Endothelial cell (in vitro differentiated cells): ENCODE measurements at regions not wholly inside any gene's neighbourhood (a gene's known extent, or its start where the extent isn't known, plus 50 kb on each side); places are given as distances from the start of the nearest gene placed in this dataset.

Experiments used
- DNase-seq: peaks from one replicate; pipeline ENCODE4 v3.0.0; 2021; ENCODE audit warnings: low spot score
- H3K27ac Mint-ChIP-seq: one replicate; pipeline ENCODE4 v1.8.0; 2021; ENCODE audit warnings: mixed read lengths, inconsistent platforms; ENCODE audit not compliant: unreplicated experiment
- H3K27me3 Mint-ChIP-seq: one replicate; pipeline ENCODE4 v1.8.0; 2021; ENCODE audit warnings: mild to moderate bottlenecking, moderate library complexity, mixed read lengths, inconsistent platforms; ENCODE audit not compliant: unreplicated experiment
- H3K36me3 Mint-ChIP-seq: one replicate; pipeline ENCODE4 v1.8.0; 2021; ENCODE audit warnings: mild to moderate bottlenecking, low read depth, mixed read lengths, inconsistent platforms; ENCODE audit not compliant: unreplicated experiment
- H3K4me1 Mint-ChIP-seq: one replicate; pipeline ENCODE4 v1.8.0; 2021; ENCODE audit warnings: mild to moderate bottlenecking, mixed read lengths, inconsistent platforms; ENCODE audit not compliant: unreplicated experiment
- H3K4me3 Mint-ChIP-seq: one replicate; pipeline ENCODE4 v1.8.0; 2021; ENCODE audit warnings: mild to moderate bottlenecking, mixed read lengths, inconsistent platforms; ENCODE audit not compliant: unreplicated experiment
- H3K9me3 Mint-ChIP-seq: one replicate; pipeline ENCODE4 v1.8.0; 2021; ENCODE audit warnings: mixed read lengths, inconsistent platforms; ENCODE audit not compliant: unreplicated experiment
- CTCF ChIP-seq: fragments of 200-600 bp; sonication (generic); IDR thresholded peaks from one replicate; pipeline ENCODE4 v1.5.0; 2021; ENCODE audit warnings: antibody characterized with exemption; ENCODE audit not compliant: unreplicated experiment

GRCh38 chr6:103000688-103001087, 1607.2 kb downstream of the GRIK2 start:
- H3K4me1 Mint-ChIP-seq: peaks cover 4% of the 10 kb centered on the region
- H3K9me3 Mint-ChIP-seq: no peaks in the 10 kb centered on the region
- H3K36me3 Mint-ChIP-seq: no peaks in the 10 kb centered on the region
- DNase-seq: no peak
- H3K27me3 Mint-ChIP-seq: no peaks in the 10 kb centered on the region
- no peak overlapping the region for H3K27ac Mint-ChIP-seq
- no peak overlapping the region for H3K4me3 Mint-ChIP-seq
- TF ChIP-seq CTCF: no peak

- Mint-ChIP-seq H3K27me3 (no peaks in the 10 kb centered on the region), H3K9me3 (no peaks in the 10 kb centered on the region), H3K4me1 (peaks cover 2% of the 10 kb centered on the region), H3K27ac (no peak overlapping the region), H3K36me3 (no peaks in the 10 kb centered on the region), H3K4me3 (no peak overlapping the region)
- DNase-seq: no peak
- no peak for TF ChIP-seq CTCF
Measured at GRCh38 chr6:102995491-102995890, 1602.0 kb downstream of the GRIK2 start.

- no peak overlapping the region for H3K27ac Mint-ChIP-seq
- H3K9me3 Mint-ChIP-seq: no peaks in the 10 kb centered on the region
- no peaks in the 10 kb centered on the region for H3K4me1 Mint-ChIP-seq
- no peaks in the 10 kb centered on the region for H3K27me3 Mint-ChIP-seq
- no peaks in the 10 kb centered on the region for H3K36me3 Mint-ChIP-seq
- H3K4me3 Mint-ChIP-seq: no peak overlapping the region
- DNase-seq: no peak
- no peak for TF ChIP-seq CTCF
Measured at GRCh38 chr6:102994866-102995265, 1601.4 kb downstream of the GRIK2 start.

GRCh38 chr6:102986086-102986485, 1592.6 kb downstream of the GRIK2 start:
- no peak overlapping the region for H3K27ac Mint-ChIP-seq
- no peaks in the 10 kb centered on the region for H3K27me3 Mint-ChIP-seq
- no peaks in the 10 kb centered on the region for H3K4me1 Mint-ChIP-seq
- DNase-seq: no peak
- no peaks in the 10 kb centered on the region for H3K9me3 Mint-ChIP-seq
- TF ChIP-seq CTCF: no peak
- no peaks in the 10 kb centered on the region for H3K36me3 Mint-ChIP-seq
- no peak overlapping the region for H3K4me3 Mint-ChIP-seq

GRCh38 chr6:102984357-102984756, 1590.8 kb downstream of the GRIK2 start:
- H3K36me3 Mint-ChIP-seq: no peaks in the 10 kb centered on the region

More at GRCh38 chr6:102984357-102984756, 1590.8 kb downstream of the GRIK2 start:
- TF ChIP-seq CTCF: no peak
- H3K4me1 Mint-ChIP-seq: no peaks in the 10 kb centered on the region
- H3K4me3 Mint-ChIP-seq: no peak overlapping the region
- H3K27me3 Mint-ChIP-seq: no peaks in the 10 kb centered on the region
- H3K9me3 Mint-ChIP-seq: no peaks in the 10 kb centered on the region
- DNase-seq: no peak
- H3K27ac Mint-ChIP-seq: no peak overlapping the region
